Endothelial cell of umbilical vein (primary cell): ENCODE measurements at regions not wholly inside any gene's neighbourhood (a gene's known extent, or its start where the extent isn't known, plus 50 kb on each side); places are given as distances from the start of the nearest gene placed in this dataset.

Experiments used
- BruUV-seq: library from RNA; stranded (reverse); fragments of 400-500 nt; replicated peaks from 2 replicates; lab custom pipeline; 2021; lab: Mats Ljungman, UMichigan
- CTCF ChIA-PET: fragments of 300-600, 350-600 bp; sonication (Branson Sonifier 250); formaldehyde crosslinking; loops from one replicate; lab custom pipeline; 2021; ENCODE audit warnings: antibody characterized with exemption, inconsistent platforms; lab: Charles Lee
- POLR2A ChIA-PET: fragments of 300-600, 350-600 bp; sonication (Branson Sonifier 250); formaldehyde crosslinking; loops from one replicate; lab custom pipeline; 2021; ENCODE audit warnings: antibody characterized with exemption, inconsistent platforms; lab: Charles Lee
- DNase-seq: peaks from one replicate; pipeline ENCODE4 v3.0.0-alpha.2; 2011; ENCODE audit warnings: low read depth, low spot score
- FAIRE-seq: peaks from 2 replicates; lab custom pipeline; 2011; peaks lifted over from hg19 to GRCh38; lab: Jason Lieb, UNC
- H2AFZ ChIP-seq: 2 replicates; pipeline ENCODE4 v1.6.0; 2012; ENCODE audit warnings: low read depth, low read length, control low read depth, inconsistent platforms
- H3K27ac ChIP-seq: 2 replicates; pipeline ENCODE4 v1.5.1; 2011; ENCODE audit warnings: low read depth, mild to moderate bottlenecking, control low read depth, low read length, moderate library complexity; ENCODE audit not compliant: insufficient read depth
- H3K27me3 ChIP-seq, 2 experiments: 2 replicates each; pipeline versions ENCODE4 v1.6.0 to v1.6.1; 2011; ENCODE audit warnings: low read length in 2 of 2, mixed read lengths in 1 of 2; ENCODE audit not compliant: control insufficient read depth in 2 of 2, insufficient read depth in 2 of 2
- H3K36me3 ChIP-seq, 2 experiments: 2 replicates in 1 of 2; 3 replicates in 1 of 2; pipeline ENCODE4 v1.5.1; 2011; ENCODE audit warnings: low read length in 2 of 2, mild to moderate bottlenecking in 1 of 2, moderate library complexity in 1 of 2; ENCODE audit not compliant: control insufficient read depth in 2 of 2, insufficient read depth in 2 of 2; ENCODE audit errors: extremely low read depth in 1 of 2
- H3K4me1 ChIP-seq: 3 replicates; pipeline ENCODE4 v1.5.1; 2011; ENCODE audit warnings: mild to moderate bottlenecking, low read length; ENCODE audit not compliant: control insufficient read depth, insufficient read depth; ENCODE audit errors: extremely low read depth
- H3K4me2 ChIP-seq: 2 replicates; pipeline ENCODE4 v1.6.1; 2011; ENCODE audit warnings: low read length, control low read depth, mixed read lengths; ENCODE audit not compliant: insufficient read depth
- H3K4me3 ChIP-seq, 3 experiments: fragments of 200-600 bp in 1 of 3; sonication (generic), shearing (Covaris generic) in 1 of 3; replicated peaks in 1 of 3; 2 replicates each; pipeline ENCODE4 v1.5.1; 2011 to 2016; ENCODE audit warnings: control low read depth in 3 of 3, low read length in 3 of 3, mild to moderate bottlenecking in 2 of 3, inconsistent platforms in 1 of 3, low read depth in 1 of 3, moderate library complexity in 1 of 3; ENCODE audit not compliant: insufficient read depth in 1 of 3
- H3K79me2 ChIP-seq: 2 replicates; pipeline ENCODE4 v1.6.0; 2012; ENCODE audit warnings: low read length, inconsistent platforms; ENCODE audit not compliant: control insufficient read depth, insufficient read depth
- H3K9ac ChIP-seq: replicated peaks from 2 replicates; pipeline ENCODE3; 2011; ENCODE audit warnings: low read length, control low read depth; ENCODE audit not compliant: insufficient read depth; ENCODE audit errors: extremely low read depth
- H3K9me1 ChIP-seq: replicated peaks from 3 replicates; pipeline ENCODE4 v1.6.0; 2011; ENCODE audit warnings: mild to moderate bottlenecking, low read length; ENCODE audit not compliant: control insufficient read depth, insufficient read depth; ENCODE audit errors: extremely low read depth
- H3K9me3 ChIP-seq: replicated peaks from 2 replicates; pipeline ENCODE4 v1.5.1; 2012; ENCODE audit warnings: low read length, inconsistent platforms; ENCODE audit not compliant: control insufficient read depth, insufficient read depth
- H4K20me1 ChIP-seq: replicated peaks from 2 replicates; pipeline ENCODE3; 2011; ENCODE audit warnings: mild to moderate bottlenecking, low read length; ENCODE audit not compliant: control insufficient read depth, insufficient read depth; ENCODE audit errors: extremely low read depth
- CTCF ChIP-seq, 2 donors: IDR thresholded peaks; 1 replicate in 1 of 2; 2 replicates in 1 of 2; pipeline ENCODE4 v1.5.1; 2011; ENCODE audit warnings: low read length in 2 of 2, mild to moderate bottlenecking in 2 of 2, moderate library complexity in 2 of 2, control low read depth in 1 of 2, inconsistent platforms in 1 of 2, low read depth in 1 of 2; ENCODE audit not compliant: insufficient read depth in 1 of 2; ENCODE audit errors: extremely low read depth in 1 of 2
- EZH2 ChIP-seq: IDR thresholded peaks from 2 replicates; pipeline ENCODE4 v1.6.1; 2012; ENCODE audit warnings: borderline replicate concordance, low read depth, mild to moderate bottlenecking, moderate library complexity, low read length, inconsistent platforms; ENCODE audit not compliant: severe bottlenecking
- FOS ChIP-seq: IDR thresholded peaks from 2 replicates; pipeline ENCODE4 v1.6.1; 2011; ENCODE audit warnings: mild to moderate bottlenecking, low read length, moderate library complexity, borderline replicate concordance; ENCODE audit not compliant: insufficient read depth
- POLR2A ChIP-seq: IDR thresholded peaks from 2 replicates; pipeline ENCODE4 v1.6.1; 2012; ENCODE audit warnings: low read depth, mild to moderate bottlenecking, control low read depth, low read length
- POLR2AphosphoS5 ChIP-seq: IDR thresholded peaks from 2 replicates; pipeline ENCODE4 v1.6.1; 2012; ENCODE audit warnings: low read depth, mild to moderate bottlenecking, control low read depth, low read length, moderate library complexity; ENCODE audit not compliant: insufficient read depth
- dilution Hi-C: fragments of 300-500 bp; cut with MboI; formaldehyde crosslinking; loops from one replicate; pipeline ENCODE4 v1.15.0; 2019; ENCODE audit warnings: low sequenced_read_pairs; ENCODE audit not compliant: extremely low pct_ligation_motif_present
- intact Hi-C: fragments of 100-400 bp; cut with micrococcal nuclease; formaldehyde crosslinking; loops from one replicate; pipeline ENCODE4 v1.10.0; 2022

GRCh38 chr6:111996144-111996865 is 57.6 kb upstream of the CCN6 start:
- Histone ChIP-seq H3K4me2 (no peak overlapping the region), H3K79me2 (no peaks in the 10 kb centered on the region), H3K27ac (no peak overlapping the region), H2AFZ (no peak overlapping the region), H3K9me3 (no peaks in the 10 kb centered on the region), H3K9ac (no peak overlapping the region), H4K20me1 (no peaks in the 10 kb centered on the region), H3K4me3 (no peak overlapping the region), H3K9me1 (no peaks in the 10 kb centered on the region), H3K4me1 (peaks cover 14% of the 10 kb centered on the region), H3K27me3 (no peaks in the 10 kb centered on the region), H3K36me3 (no peaks in the 10 kb centered on the region)
- TF ChIP-seq EZH2 = no peak
- TF ChIP-seq POLR2AphosphoS5 = no peak
- no peak for TF ChIP-seq FOS
- TF ChIP-seq CTCF (IDR thresholded peaks at IDR 0.05; ENCODE audit: extremely low read depth in 1 of 2, insufficient read depth in 1 of 2, low read depth in 1 of 2, low read length in 2 of 2) = no peak
- no peak for TF ChIP-seq POLR2A
- POLR2A ChIA-PET = no interaction called here
- no peak for FAIRE-seq
- intact Hi-C loops (no loop called here), dilution Hi-C loops (no loop called here)
- CTCF ChIA-PET = interaction anchor here (0.6 to 1.5 kb wide), 4 partner anchors 47 to 291 kb away, joined by 3 to 6 read pairs (median 4); no protein-coding TSS in a partner anchor
- DNase-seq = no peak
- no TSS peak for BruUV-seq
